CD14-positive monocyte (primary cell): ENCODE measurements at regions not wholly inside any gene's neighbourhood (a gene's known extent, or its start where the extent isn't known, plus 50 kb on each side); places are given as distances from the start of the nearest gene placed in this dataset.

Experiments
- DNase-seq, 3 donors: peaks; one replicate each; pipeline ENCODE4 v3.0.0-alpha.2; 2011 to 2022
- H2AFZ ChIP-seq: 2 replicates; pipeline ENCODE4 v1.6.0; 2012; ENCODE audit warnings: mild to moderate bottlenecking, low read depth, low read length, inconsistent platforms; ENCODE audit not compliant: insufficient read depth, poor library complexity, severe bottlenecking
- H3K27ac ChIP-seq, 2 donors: 1 replicate in 1 of 2; 2 replicates in 1 of 2; pipeline ENCODE4 v1.5.1; 2012 to 2013; ENCODE audit warnings: low read length in 2 of 2, control low read depth in 1 of 2, inconsistent platforms in 1 of 2, low read depth in 1 of 2, mild to moderate bottlenecking in 1 of 2
- H3K27me3 ChIP-seq, 2 donors: one replicate each; pipeline versions ENCODE4 v1.6.0 to v1.6.1; 2011 to 2013; ENCODE audit warnings: low read length in 2 of 2; ENCODE audit not compliant: control insufficient read depth in 2 of 2, insufficient read depth in 2 of 2
- H3K36me3 ChIP-seq, 2 donors: replicated peaks in 1 of 2; 1 replicate in 1 of 2; 2 replicates in 1 of 2; pipeline versions ENCODE4 v1.5.1 to v1.6.1; 2012 to 2013; ENCODE audit warnings: low read length in 2 of 2, control low read depth in 1 of 2, inconsistent platforms in 1 of 2, mild to moderate bottlenecking in 1 of 2; ENCODE audit not compliant: insufficient read depth in 2 of 2, control insufficient read depth in 1 of 2
- H3K4me1 ChIP-seq, 2 donors: 1 replicate in 1 of 2; 2 replicates in 1 of 2; pipeline versions ENCODE4 v1.5.1 to v1.6.1; 2012 to 2013; ENCODE audit warnings: low read length in 2 of 2, control low read depth in 1 of 2, inconsistent platforms in 1 of 2, mild to moderate bottlenecking in 1 of 2, moderate library complexity in 1 of 2; ENCODE audit not compliant: insufficient read depth in 2 of 2, control insufficient read depth in 1 of 2
- H3K4me2 ChIP-seq: replicated peaks from 2 replicates; pipeline ENCODE3; 2012; ENCODE audit warnings: low read length, moderate library complexity, mild to moderate bottlenecking; ENCODE audit not compliant: poor library complexity, severe bottlenecking; ENCODE audit errors: extremely low read depth
- H3K4me3 ChIP-seq, 3 experiments: fragments of 200-600 bp in 1 of 3; sonication (generic) in 1 of 3; replicated peaks in 1 of 3; 1 replicate in 2 of 3; 2 replicates in 1 of 3; pipeline ENCODE4 v1.5.1; 2011 to 2013; ENCODE audit warnings: low read length in 3 of 3, mild to moderate bottlenecking in 3 of 3, control low read depth in 2 of 3, low read depth in 2 of 3, inconsistent platforms in 1 of 3, moderate library complexity in 1 of 3
- H3K79me2 ChIP-seq: 2 replicates; pipeline ENCODE4 v1.6.0; 2012; ENCODE audit warnings: mild to moderate bottlenecking, control low read depth, inconsistent platforms, low read length, moderate library complexity; ENCODE audit not compliant: insufficient read depth
- H3K9ac ChIP-seq: 2 replicates; pipeline ENCODE4 v1.6.0; 2017; ENCODE audit warnings: low read length, mild to moderate bottlenecking; ENCODE audit not compliant: insufficient read depth, poor library complexity, severe bottlenecking
- H3K9me3 ChIP-seq, 2 donors: replicated peaks in 1 of 2; 1 replicate in 1 of 2; 2 replicates in 1 of 2; pipeline versions ENCODE4 v1.5.1 to v1.6.1; 2012 to 2013; ENCODE audit warnings: low read length in 2 of 2, control low read depth in 1 of 2; ENCODE audit not compliant: control insufficient read depth in 1 of 2, insufficient read depth in 1 of 2
- H4K20me1 ChIP-seq: 2 replicates; pipeline ENCODE4 v1.6.0; 2012; ENCODE audit warnings: mild to moderate bottlenecking, low read length, control low read depth, moderate library complexity; ENCODE audit not compliant: insufficient read depth
- H3K27ac Mint-ChIP-seq, 7 donors: one replicate each; pipeline ENCODE4 v1.8.0; 2020; ENCODE audit warnings: mild to moderate bottlenecking in 7 of 7, mixed read lengths in 7 of 7, moderate library complexity in 6 of 7, inconsistent platforms in 2 of 7
- H3K27me3 Mint-ChIP-seq, 3 donors: one replicate each; pipeline ENCODE4 v1.8.0; 2021 to 2022; ENCODE audit warnings: low read depth in 3 of 3, mild to moderate bottlenecking in 3 of 3, mixed read lengths in 3 of 3, moderate library complexity in 3 of 3, inconsistent platforms in 1 of 3
- H3K36me3 Mint-ChIP-seq, 2 donors: one replicate each; pipeline ENCODE4 v1.8.0; 2020; ENCODE audit warnings: mixed read lengths in 2 of 2, inconsistent platforms in 1 of 2, mild to moderate bottlenecking in 1 of 2
- H3K4me1 Mint-ChIP-seq: one replicate; pipeline ENCODE4 v1.8.0; 2020; ENCODE audit warnings: mild to moderate bottlenecking, mixed read lengths
- H3K4me3 Mint-ChIP-seq, 2 donors: one replicate each; pipeline ENCODE4 v1.8.0; 2020; ENCODE audit warnings: mild to moderate bottlenecking in 2 of 2, mixed read lengths in 2 of 2, moderate library complexity in 1 of 2
- H3K9me3 Mint-ChIP-seq, 7 donors: one replicate each; pipeline ENCODE4 v1.8.0; 2020 to 2022; ENCODE audit warnings: mixed read lengths in 7 of 7, mild to moderate bottlenecking in 6 of 7, moderate library complexity in 6 of 7, inconsistent platforms in 2 of 7
- WGBS: methylation state at CpG from one replicate; pipeline ENCODE4 v1.1.5; 2013; ENCODE audit warnings: missing lambda C conversion rate; ENCODE audit not compliant: insufficient coverage; 5-methylcytosine and 5-hydroxymethylcytosine counted together
- intact Hi-C, 2 donors: fragments of 100-400 bp; cut with micrococcal nuclease; formaldehyde crosslinking; loops; one replicate each; pipeline versions ENCODE4 v1.15.0 to v1.15.1; 2023
- TF ChIP-seq, protein P1 (sequence below): fragments of 200-600 bp; IDR thresholded peaks from one replicate; pipeline ENCODE4 v1.8.0; 2022; ENCODE audit warnings: antibody characterized with exemption, mild to moderate bottlenecking

DNA sequence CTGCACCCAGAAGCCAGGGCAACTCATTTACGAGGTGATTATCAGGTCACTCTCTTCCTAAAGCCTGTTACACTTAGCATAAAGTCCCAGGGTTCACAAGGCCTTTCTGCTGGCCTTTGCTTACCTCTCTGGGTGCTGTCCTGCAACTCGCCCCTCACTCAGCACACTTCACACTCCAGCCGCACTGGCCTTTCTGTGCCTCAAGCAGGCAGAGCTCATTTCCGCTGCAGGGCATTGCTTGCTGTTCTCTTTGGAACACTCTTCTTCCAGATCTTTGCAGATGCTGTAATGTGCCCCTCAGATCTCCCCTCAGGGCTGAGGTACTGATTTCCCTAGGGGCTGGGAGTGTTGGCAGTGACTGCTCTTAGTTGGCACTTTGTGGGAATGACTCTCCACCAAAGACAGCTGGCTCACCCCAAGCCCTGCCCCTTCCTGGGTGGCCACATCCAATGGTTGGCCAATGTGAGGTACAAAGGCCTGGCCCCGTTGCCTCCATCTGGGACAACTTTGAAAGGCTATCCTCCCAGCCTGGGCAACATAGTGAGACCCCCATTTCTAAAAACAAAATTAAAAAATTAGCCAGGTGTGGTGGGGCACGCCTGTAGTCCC, 50.8 kb upstream of the SSBP3 start:
- H3K9ac ChIP-seq: no peak overlapping the region
- no peak overlapping the region for H3K4me2 ChIP-seq
- intact Hi-C loops: no loop called here

GRCh38 chr1:54456361-54456760, 50.2 kb upstream of the SSBP3 start:
- no peaks in the 10 kb centered on the region for H3K4me1 Mint-ChIP-seq
- Histone ChIP-seq H3K27ac (no peak overlapping the region), H2AFZ (no peak overlapping the region), H4K20me1 (no peaks in the 10 kb centered on the region), H3K4me3 (no peak overlapping the region), H3K9me3 (no peaks in the 10 kb centered on the region), H3K4me2 (no peak overlapping the region), H3K79me2 (no peaks in the 10 kb centered on the region), H3K27me3 (no peaks in the 10 kb centered on the region), H3K9ac (no peak overlapping the region), H3K36me3 (no peaks in the 10 kb centered on the region), H3K4me1 (no peaks in the 10 kb centered on the region)
- peaks cover 0 to 9% (median 0%) of the 10 kb centered on the region in 3 donors for H3K27me3 Mint-ChIP-seq
- H3K4me3 Mint-ChIP-seq: no peak overlapping the region
- DNase-seq: no peak
- intact Hi-C loops: no loop called here
- 90% methylated on average over 2 of the region's 3 CpGs for WGBS
- TF ChIP-seq, protein P1, sequence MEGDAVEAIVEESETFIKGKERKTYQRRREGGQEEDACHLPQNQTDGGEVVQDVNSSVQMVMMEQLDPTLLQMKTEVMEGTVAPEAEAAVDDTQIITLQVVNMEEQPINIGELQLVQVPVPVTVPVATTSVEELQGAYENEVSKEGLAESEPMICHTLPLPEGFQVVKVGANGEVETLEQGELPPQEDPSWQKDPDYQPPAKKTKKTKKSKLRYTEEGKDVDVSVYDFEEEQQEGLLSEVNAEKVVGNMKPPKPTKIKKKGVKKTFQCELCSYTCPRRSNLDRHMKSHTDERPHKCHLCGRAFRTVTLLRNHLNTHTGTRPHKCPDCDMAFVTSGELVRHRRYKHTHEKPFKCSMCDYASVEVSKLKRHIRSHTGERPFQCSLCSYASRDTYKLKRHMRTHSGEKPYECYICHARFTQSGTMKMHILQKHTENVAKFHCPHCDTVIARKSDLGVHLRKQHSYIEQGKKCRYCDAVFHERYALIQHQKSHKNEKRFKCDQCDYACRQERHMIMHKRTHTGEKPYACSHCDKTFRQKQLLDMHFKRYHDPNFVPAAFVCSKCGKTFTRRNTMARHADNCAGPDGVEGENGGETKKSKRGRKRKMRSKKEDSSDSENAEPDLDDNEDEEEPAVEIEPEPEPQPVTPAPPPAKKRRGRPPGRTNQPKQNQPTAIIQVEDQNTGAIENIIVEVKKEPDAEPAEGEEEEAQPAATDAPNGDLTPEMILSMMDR: no peak
- no peak overlapping the region for H3K27ac Mint-ChIP-seq
- peaks cover 5 to 7% (median 6%) of the 10 kb centered on the region in 7 donors for H3K9me3 Mint-ChIP-seq
- no peaks in the 10 kb centered on the region for H3K36me3 Mint-ChIP-seq

More for the DNA sequence above, 50.8 kb upstream of the SSBP3 start:
- H3K9me3 ChIP-seq: no peaks in the 10 kb centered on the region
- peak overlapping the region in 2 of 7 donors; percentile 31 to 77 for H3K27ac Mint-ChIP-seq
- H3K4me1 Mint-ChIP-seq: no peaks in the 10 kb centered on the region
- H3K79me2 ChIP-seq: no peaks in the 10 kb centered on the region
- TF ChIP-seq, protein P1: no peak
- H2AFZ ChIP-seq: no peak overlapping the region
- H3K36me3 Mint-ChIP-seq: no peaks in the 10 kb centered on the region
- DNase-seq: no peak
- peaks cover 0 to 8% (median 0%) of the 10 kb centered on the region in 3 donors for H3K27me3 Mint-ChIP-seq
- 92% methylated on average over 4 of the region's 6 CpGs for WGBS
- H3K4me3 ChIP-seq: no peak overlapping the region
- H3K27me3 ChIP-seq: no peaks in the 10 kb centered on the region
- H3K36me3 ChIP-seq: no peaks in the 10 kb centered on the region
- no peaks in the 10 kb centered on the region for H4K20me1 ChIP-seq
- H3K27ac ChIP-seq: no peak overlapping the region
- H3K9me3 Mint-ChIP-seq: peaks cover 0 to 6% (median 4%) of the 10 kb centered on the region in 7 donors
- H3K4me3 Mint-ChIP-seq: no peak overlapping the region
- H3K4me1 ChIP-seq: no peaks in the 10 kb centered on the region
